Transverse colon (tissue), 4 donors: ENCODE measurements at regions not wholly inside any gene's neighbourhood (a gene's known extent, or its start where the extent isn't known, plus 50 kb on each side); places are given as distances from the start of the nearest gene placed in this dataset.

Experiments used
- DNase-seq: peaks from one replicate; pipeline ENCODE4 v3.0.0-alpha.2; 2019
- H3K27ac ChIP-seq, 4 donors: fragments of 200-600 bp; sonication (generic); 2 replicates each; pipeline ENCODE4 v1.5.1; 2016 to 2018; ENCODE audit warnings: inconsistent platforms in 4 of 4
- H3K27me3 ChIP-seq: fragments of 200-600 bp; sonication (generic); 2 replicates; pipeline ENCODE4 v1.5.1; 2017; ENCODE audit warnings: inconsistent platforms
- H3K36me3 ChIP-seq, 4 donors: fragments of 200-600 bp; sonication (generic); 2 replicates each; pipeline ENCODE4 v1.5.1; 2017 to 2019; ENCODE audit warnings: inconsistent platforms in 4 of 4
- H3K4me1 ChIP-seq, 4 donors: fragments of 200-600 bp; sonication (generic); 2 replicates each; pipeline ENCODE4 v1.5.1; 2017 to 2020; ENCODE audit warnings: inconsistent platforms in 4 of 4
- H3K4me3 ChIP-seq, 4 donors: fragments of 200-600 bp; sonication (generic); 1 replicate in 1 of 4; 2 replicates in 3 of 4; pipeline versions ENCODE4 v1.5.1 to v1.6.1; 2017 to 2019; ENCODE audit warnings: inconsistent platforms in 4 of 4
- H3K9me3 ChIP-seq, 2 donors: fragments of 200-600 bp; sonication (generic); 2 replicates each; pipeline ENCODE4 v1.5.1; 2017 to 2019; ENCODE audit warnings: inconsistent platforms in 2 of 2
- CTCF ChIP-seq, 5 experiments: fragments of 200-600 bp in 3 of 5; fragments of 450-650 bp in 2 of 5; sonication (generic) in 3 of 5; IDR thresholded peaks; 1 replicate in 2 of 5; 2 replicates in 3 of 5; pipeline ENCODE4 v1.5.1; 2016 to 2017; ENCODE audit warnings: antibody characterized with exemption in 5 of 5, inconsistent platforms in 3 of 5, mild to moderate bottlenecking in 2 of 5, moderate library complexity in 1 of 5
- EP300 ChIP-seq: sonication (generic); formaldehyde crosslinking; IDR thresholded peaks from one replicate; pipeline ENCODE4 v1.6.1; 2017; ENCODE audit warnings: antibody characterized with exemption, low read depth
- POLR2A ChIP-seq: fragments of 450-650 bp; IDR thresholded peaks from one replicate; pipeline ENCODE4 v1.6.1; 2016; ENCODE audit warnings: antibody characterized with exemption, mild to moderate bottlenecking, moderate library complexity
- POLR2AphosphoS5 ChIP-seq, 3 donors: sonication (generic); formaldehyde crosslinking; IDR thresholded peaks; one replicate each; pipeline ENCODE4 v1.6.1; 2016; ENCODE audit warnings: antibody characterized with exemption in 3 of 3
- WGBS, 2 donors: methylation state at CpG; one replicate each; pipeline ENCODE4 v1.1.5; 2018; ENCODE audit warnings: low coverage in 1 of 2; 5-methylcytosine and 5-hydroxymethylcytosine counted together
- in situ Hi-C, 4 donors: fragments of 200-750 bp; cut with MboI; loops; one replicate each; pipeline versions ENCODE4 v1.15.0 to v1.15.1; 2017; ENCODE audit warnings: low sequenced_read_pairs in 3 of 4, low pct_ligation_motif_present in 1 of 4, low pct_unique_long_range_greater_than_20kb in 1 of 4
- intact Hi-C: fragments of 100-400 bp; cut with DNase I; formaldehyde crosslinking; loops from one replicate; pipeline ENCODE4 v1.15.1; 2023; ENCODE audit warnings: low total_unique reads

GRCh38 chr17:72507370-72507769 lies 386.6 kb downstream of the SOX9 start:
- WGBS, 2 donors: 86 to 92% methylated on average over 7 of the region's 7 CpGs
- Histone ChIP-seq H3K9me3 (no peaks in the 10 kb centered on the region), H3K4me1 (peaks cover 4 to 31% (median 28%) of the 10 kb centered on the region in 4 donors), H3K36me3 (no peaks in the 10 kb centered on the region), H3K27ac (no peak overlapping the region), H3K4me3 (no peak overlapping the region), H3K27me3 (no peaks in the 10 kb centered on the region)
- TF ChIP-seq POLR2AphosphoS5 (IDR thresholded peaks at IDR 0.05) (no peak), POLR2A (no peak), CTCF (IDR thresholded peaks at IDR 0.05) (no peak), EP300 (no peak)
- in situ Hi-C loops (no loop called here), intact Hi-C loops (loop anchor here (5.0 kb wide), 1 partner anchor 1635 kb away; no protein-coding TSS in a partner anchor)
- DNase-seq: no peak

GRCh38 chr17:72510351-72511016 lies 389.7 kb downstream of the SOX9 start:
- H3K27me3 ChIP-seq: no peaks in the 10 kb centered on the region
- intact Hi-C loops: no loop called here
- H3K36me3 ChIP-seq: no peaks in the 10 kb centered on the region
- H3K4me1 ChIP-seq: peaks cover 0 to 30% (median 17%) of the 10 kb centered on the region in 4 donors
- no peak for DNase-seq
- 69 to 74% methylated on average over 2 to 3 of the region's 3 CpGs for WGBS, 2 donors
- in situ Hi-C loops: no loop called here
- H3K4me3 ChIP-seq: no peak overlapping the region
- H3K27ac ChIP-seq: peak overlapping the region in 1 of 4 donors; percentile 57
- TF ChIP-seq EP300 (no peak), POLR2A (no peak), CTCF (IDR thresholded peaks at IDR 0.05) (no peak), POLR2AphosphoS5 (IDR thresholded peaks at IDR 0.05) (no peak)
- no peaks in the 10 kb centered on the region for H3K9me3 ChIP-seq

GRCh38 chr17:72511242-72511641 lies 390.4 kb downstream of the SOX9 start:
- H3K27ac ChIP-seq: peak overlapping the region in 3 of 4 donors; percentile 32 to 58 (median 57)
- in situ Hi-C loops: no loop called here
- peaks cover 0 to 33% (median 20%) of the 10 kb centered on the region in 4 donors for H3K4me1 ChIP-seq
- no peak overlapping the region for H3K4me3 ChIP-seq
- 79 to 89% methylated on average over 7 of the region's 7 CpGs for WGBS, 2 donors
- no peaks in the 10 kb centered on the region for H3K27me3 ChIP-seq
- TF ChIP-seq POLR2AphosphoS5 (IDR thresholded peaks at IDR 0.05) (no peak), CTCF (IDR thresholded peaks at IDR 0.05) (no peak), POLR2A (no peak), EP300 (no peak)
- no peaks in the 10 kb centered on the region for H3K9me3 ChIP-seq
- intact Hi-C loops: no loop called here
- no peaks in the 10 kb centered on the region for H3K36me3 ChIP-seq
- no peak for DNase-seq

- peak overlapping the region; percentile 8 to 58 (median 44) for H3K27ac ChIP-seq
- in situ Hi-C loops: no loop called here
- no peak overlapping the region for H3K4me3 ChIP-seq
- H3K4me1 ChIP-seq: peaks cover 0 to 34% (median 22%) of the 10 kb centered on the region in 4 donors
- no peaks in the 10 kb centered on the region for H3K27me3 ChIP-seq
- no peaks in the 10 kb centered on the region for H3K36me3 ChIP-seq
- TF ChIP-seq CTCF (IDR thresholded peaks at IDR 0.05) (no peak), POLR2AphosphoS5 (IDR thresholded peaks at IDR 0.05) (no peak), POLR2A (no peak)
- no peaks in the 10 kb centered on the region for H3K9me3 ChIP-seq
- intact Hi-C loops: no loop called here
- 46 to 56% methylated on average over 3 of the region's 3 CpGs for WGBS, 2 donors
- peak; percentile 50 for DNase-seq
These were observed 391.1 kb downstream of the SOX9 start for GRCh38 chr17:72511874-72512273.
